ENCODE measurements at regions not wholly inside any gene's neighbourhood (a gene's known extent, or its start where the extent isn't known, plus 50 kb on each side); places are given as distances from the start of the nearest gene placed in this dataset.

DNA sequence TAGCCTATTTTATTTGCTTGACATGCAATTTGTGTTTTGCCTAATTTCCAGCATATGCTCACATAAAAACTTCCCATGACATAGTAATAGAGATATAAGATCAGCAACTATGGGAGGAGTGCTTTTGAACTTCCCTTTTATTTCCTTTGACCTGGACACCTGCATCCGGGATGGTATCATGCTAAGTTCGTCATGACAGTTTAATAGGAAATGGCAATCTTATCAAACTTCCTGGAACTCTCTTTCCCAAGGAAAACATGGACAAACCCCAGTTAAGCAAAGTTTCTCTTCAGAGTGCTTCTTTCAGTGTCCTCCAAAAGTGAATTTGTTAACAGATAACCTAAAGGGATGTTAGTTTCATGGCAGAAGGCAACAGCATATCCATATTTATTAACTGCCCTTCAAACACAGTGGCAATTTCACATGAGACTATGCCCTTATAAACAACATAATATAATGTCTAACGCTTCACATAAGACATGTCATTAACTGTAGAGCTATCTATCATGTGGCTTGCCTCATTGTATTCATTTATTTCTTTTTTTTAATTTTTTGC lies 474.7 kb upstream of the SEMA3A start:
- DNase-seq (ENCODE audit: low read depth): no peak
- no peak overlapping the region for H3K4me3 ChIP-seq (ENCODE audit: low read length)
- TF ChIP-seq, protein P1, sequence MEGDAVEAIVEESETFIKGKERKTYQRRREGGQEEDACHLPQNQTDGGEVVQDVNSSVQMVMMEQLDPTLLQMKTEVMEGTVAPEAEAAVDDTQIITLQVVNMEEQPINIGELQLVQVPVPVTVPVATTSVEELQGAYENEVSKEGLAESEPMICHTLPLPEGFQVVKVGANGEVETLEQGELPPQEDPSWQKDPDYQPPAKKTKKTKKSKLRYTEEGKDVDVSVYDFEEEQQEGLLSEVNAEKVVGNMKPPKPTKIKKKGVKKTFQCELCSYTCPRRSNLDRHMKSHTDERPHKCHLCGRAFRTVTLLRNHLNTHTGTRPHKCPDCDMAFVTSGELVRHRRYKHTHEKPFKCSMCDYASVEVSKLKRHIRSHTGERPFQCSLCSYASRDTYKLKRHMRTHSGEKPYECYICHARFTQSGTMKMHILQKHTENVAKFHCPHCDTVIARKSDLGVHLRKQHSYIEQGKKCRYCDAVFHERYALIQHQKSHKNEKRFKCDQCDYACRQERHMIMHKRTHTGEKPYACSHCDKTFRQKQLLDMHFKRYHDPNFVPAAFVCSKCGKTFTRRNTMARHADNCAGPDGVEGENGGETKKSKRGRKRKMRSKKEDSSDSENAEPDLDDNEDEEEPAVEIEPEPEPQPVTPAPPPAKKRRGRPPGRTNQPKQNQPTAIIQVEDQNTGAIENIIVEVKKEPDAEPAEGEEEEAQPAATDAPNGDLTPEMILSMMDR (conservative IDR thresholded peaks at IDR 0.05; ENCODE audit: low read length): no peak

DNA sequence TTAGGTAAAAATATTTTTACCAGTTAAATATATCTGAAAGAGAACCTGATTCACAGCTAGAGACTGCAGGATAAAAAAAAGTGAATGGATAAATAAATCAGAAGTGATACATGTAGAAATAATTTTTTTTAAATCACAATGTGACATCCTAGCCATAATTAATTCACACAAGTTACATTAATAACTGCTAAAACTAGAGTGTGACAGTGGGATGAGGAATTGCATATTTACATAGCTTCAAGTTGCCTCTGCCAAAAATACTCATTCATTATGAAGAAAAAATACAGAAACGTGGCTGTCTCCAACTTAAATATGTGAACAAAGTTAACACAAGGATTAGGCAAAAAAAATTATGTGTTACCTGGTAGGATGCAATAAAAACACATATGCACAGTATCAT lies 473.5 kb upstream of the SEMA3A start:
- H3K4me3 ChIP-seq (ENCODE audit: low read length): no peak overlapping the region
- TF ChIP-seq, protein P1 (conservative IDR thresholded peaks at IDR 0.05; ENCODE audit: low read length): no peak
- no peak for DNase-seq (ENCODE audit: low read depth)

DNA sequence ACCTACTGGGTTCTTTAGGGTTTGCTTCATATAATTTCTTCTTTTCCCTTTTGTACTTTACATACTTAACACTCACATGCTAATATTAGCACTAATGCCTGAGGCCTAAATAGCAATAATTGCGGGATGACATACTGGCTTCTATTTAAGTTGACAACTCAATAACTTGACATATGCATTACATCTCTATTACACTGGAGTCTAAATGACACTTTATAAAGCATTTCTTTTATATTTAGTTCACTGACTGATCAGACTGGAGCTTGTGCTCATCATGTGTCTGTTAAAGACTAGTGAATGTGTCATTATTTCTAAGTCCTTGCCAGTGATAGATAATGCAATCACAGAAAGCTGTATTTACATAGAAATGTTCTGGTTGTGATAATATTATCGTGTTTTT lies 472.1 kb upstream of the SEMA3A start:
- no peak overlapping the region for H3K4me3 ChIP-seq (ENCODE audit: low read length)
- TF ChIP-seq, protein P1 (conservative IDR thresholded peaks at IDR 0.05; ENCODE audit: low read length): no peak
- no peak for DNase-seq (ENCODE audit: low read depth)

DNA sequence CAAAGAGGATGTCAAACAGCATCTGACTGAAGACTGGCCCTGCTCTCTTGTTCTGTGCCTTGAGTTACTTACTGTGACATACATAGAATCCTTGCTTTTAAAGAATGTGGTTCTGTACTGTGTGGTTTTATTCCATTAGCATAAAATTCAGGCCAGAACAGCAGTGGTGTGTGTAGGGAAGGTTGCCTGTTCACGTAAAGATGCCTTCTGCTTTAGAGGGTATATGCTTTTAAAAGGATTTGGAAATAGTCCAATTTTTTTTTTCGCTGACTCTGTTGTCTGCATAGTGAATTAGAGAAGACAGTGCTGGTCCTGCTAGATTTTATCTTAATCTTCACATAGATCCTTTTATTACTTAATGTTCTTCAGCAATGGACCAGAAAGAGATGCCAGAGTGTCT lies 470.8 kb upstream of the SEMA3A start:
- TF ChIP-seq, protein P1 (conservative IDR thresholded peaks at IDR 0.05; ENCODE audit: low read length): no peak
- DNase-seq (ENCODE audit: low read depth): no peak
- no peak overlapping the region for H3K4me3 ChIP-seq (ENCODE audit: low read length)

DNA sequence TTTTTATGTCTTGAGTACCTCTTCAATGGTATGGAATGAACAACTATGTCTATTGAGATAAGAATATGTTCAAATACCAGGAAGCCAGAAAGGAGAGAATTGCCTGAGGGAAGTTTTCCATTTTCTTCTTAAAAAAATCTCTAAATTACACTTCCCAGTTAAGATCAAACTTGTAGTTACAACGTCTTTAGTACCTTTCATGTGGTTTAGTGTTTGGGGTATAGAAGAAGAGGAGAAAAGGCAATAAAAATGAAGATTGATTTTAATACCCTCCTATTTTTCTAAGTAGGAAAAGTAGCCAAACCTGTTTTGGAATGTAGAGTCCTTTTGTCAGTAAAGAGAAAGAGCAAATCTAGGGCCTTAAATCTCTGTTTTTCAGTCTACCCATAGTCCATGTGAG lies 470.0 kb upstream of the SEMA3A start:
- H3K4me3 ChIP-seq (ENCODE audit: low read length): no peak overlapping the region
- no peak for DNase-seq (ENCODE audit: low read depth)
- TF ChIP-seq, protein P1 (conservative IDR thresholded peaks at IDR 0.05; ENCODE audit: low read length): no peak

DNA sequence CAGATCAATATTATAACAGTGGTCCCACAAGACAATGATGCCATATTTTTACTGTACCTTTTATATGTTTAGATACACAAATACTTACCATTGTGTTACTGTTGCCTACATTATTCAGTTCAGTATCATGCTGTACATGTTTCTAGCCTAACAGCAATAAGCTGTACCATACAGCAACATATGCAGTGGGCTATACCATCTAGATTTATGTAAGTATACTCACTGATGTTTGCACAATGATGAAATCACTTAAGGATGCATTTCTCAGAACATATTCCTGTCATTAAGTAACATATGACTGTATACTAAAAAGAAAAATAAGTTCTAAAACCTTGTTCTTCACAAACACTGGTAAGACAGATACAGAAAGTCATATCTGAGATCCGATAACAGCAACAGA lies 468.6 kb upstream of the SEMA3A start:
- TF ChIP-seq, protein P1 (conservative IDR thresholded peaks at IDR 0.05; ENCODE audit: low read length): no peak
- DNase-seq (ENCODE audit: low read depth): no peak

DNA sequence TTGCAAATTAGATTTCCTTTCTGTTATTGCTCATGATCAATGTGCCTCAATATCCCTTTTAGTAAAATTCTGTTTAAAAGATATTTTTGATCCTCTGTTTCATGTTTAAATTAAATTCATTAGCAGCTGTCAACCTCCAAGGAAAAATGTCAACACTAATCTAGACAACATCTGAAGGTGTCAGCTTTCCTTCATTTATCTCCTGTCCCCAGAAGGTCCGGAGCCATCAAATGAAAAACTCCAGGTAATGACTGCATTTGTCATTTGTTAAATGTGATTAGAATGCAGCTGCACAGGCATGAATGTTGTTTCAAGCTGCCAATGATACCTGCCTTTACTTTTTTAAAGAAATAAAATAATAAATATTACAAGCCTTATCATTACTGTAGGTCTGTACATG lies 463.7 kb upstream of the SEMA3A start:
- no peak overlapping the region for H3K4me3 ChIP-seq (ENCODE audit: low read length)
- no peak for DNase-seq (ENCODE audit: low read depth)
- TF ChIP-seq, protein P1 (conservative IDR thresholded peaks at IDR 0.05; ENCODE audit: low read length): no peak

More for the DNA sequence above, 468.6 kb upstream of the SEMA3A start:
- no peak overlapping the region for H3K4me3 ChIP-seq (ENCODE audit: low read length)

Data from AG10803 (cell line).